VCaP (cell line): ENCODE measurements at regions not wholly inside any gene's neighbourhood (a gene's known extent, or its start where the extent isn't known, plus 50 kb on each side); places are given as distances from the start of the nearest gene placed in this dataset.

Experiments used
- H3K27ac ChIP-seq: fragments of 450-650 bp; 2 replicates; pipeline ENCODE4 v1.5.1; 2017
- CTCF ChIP-seq: fragments of 450-650 bp; conservative IDR thresholded peaks from 2 replicates; pipeline ENCODE4 v1.5.1; 2017; ENCODE audit warnings: mild to moderate bottlenecking, moderate library complexity

GRCh38 chr15:94855018-94855408 is 623.7 kb downstream of the MCTP2 start:
- H3K27ac ChIP-seq, result no peak overlapping the region
- TF ChIP-seq CTCF, result no peak

GRCh38 chr15:94855409-94856266 is 624.3 kb downstream of the MCTP2 start:
- no peak overlapping the region for H3K27ac ChIP-seq
- TF ChIP-seq CTCF, result no peak

GRCh38 chr15:94856267-94856854 is 625.0 kb downstream of the MCTP2 start:
- TF ChIP-seq CTCF, result no peak
- no peak overlapping the region for H3K27ac ChIP-seq

- TF ChIP-seq CTCF, result no peak
- no peak overlapping the region for H3K27ac ChIP-seq
These were observed 626.1 kb downstream of the MCTP2 start for GRCh38 chr15:94857466-94857865.

GRCh38 chr15:94858011-94858410 is 626.6 kb downstream of the MCTP2 start:
- no peak overlapping the region for H3K27ac ChIP-seq
- TF ChIP-seq CTCF, result no peak

- TF ChIP-seq CTCF, result no peak
- H3K27ac ChIP-seq, result no peak overlapping the region
These were observed 627.1 kb downstream of the MCTP2 start for GRCh38 chr15:94858449-94858848.

GRCh38 chr15:94858920-94859319 is 627.6 kb downstream of the MCTP2 start:
- TF ChIP-seq CTCF, result no peak

More at GRCh38 chr15:94858920-94859319, 627.6 kb downstream of the MCTP2 start:
- no peak overlapping the region for H3K27ac ChIP-seq
